GM19193 (cell line): ENCODE measurements at regions not wholly inside any gene's neighbourhood (a gene's known extent, or its start where the extent isn't known, plus 50 kb on each side); places are given as distances from the start of the nearest gene placed in this dataset.

ENCODE experiments used
- POLR2A ChIP-seq: IDR thresholded peaks from 4 replicates; pipeline ENCODE4 v1.6.1; 2011; ENCODE audit not compliant: insufficient read depth, insufficient read length; ENCODE audit errors: extremely low read depth

DNA sequence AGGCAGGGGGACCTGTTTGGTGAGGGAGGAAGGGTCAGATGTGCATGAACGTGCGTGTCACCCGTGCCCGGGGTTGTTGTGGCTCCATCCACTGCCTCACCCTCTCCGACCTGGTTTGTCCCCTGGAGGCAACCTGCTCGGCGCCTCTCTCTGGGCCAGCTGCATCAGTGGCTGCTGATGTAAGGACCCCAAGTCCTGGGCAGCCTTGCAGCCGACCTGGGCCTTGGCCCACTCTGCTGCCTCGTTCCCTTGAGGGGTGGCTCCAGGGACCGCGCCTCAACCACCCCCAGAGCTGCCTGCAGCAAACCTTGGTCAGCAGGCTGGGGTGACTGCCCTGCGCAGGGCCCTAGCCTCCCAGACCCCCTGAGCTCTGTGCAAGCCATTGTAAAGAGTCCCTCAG lies 351.7 kb downstream of the TMEM121 start:
- TF ChIP-seq POLR2A: no peak

DNA sequence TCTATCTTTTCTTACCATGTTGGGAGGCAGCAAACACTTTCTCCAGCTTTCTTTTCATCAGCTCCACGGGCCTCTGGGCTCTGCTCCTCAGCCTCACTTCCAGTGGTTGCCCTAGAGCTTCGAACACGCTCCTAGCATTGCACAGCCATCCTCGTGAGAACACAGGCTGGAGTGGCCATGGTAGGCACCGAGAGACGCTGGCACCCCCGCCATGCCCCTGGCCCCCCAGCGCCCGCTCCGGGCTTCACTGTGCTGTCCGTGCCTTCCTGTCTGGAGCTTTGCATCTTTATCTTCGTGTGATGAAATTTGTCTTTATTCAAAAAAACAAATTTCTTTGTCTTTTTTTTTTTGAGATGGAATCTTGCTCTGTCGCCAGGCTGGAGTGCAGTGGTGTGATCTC lies 352.2 kb downstream of the TMEM121 start:
- no peak for TF ChIP-seq POLR2A

DNA sequence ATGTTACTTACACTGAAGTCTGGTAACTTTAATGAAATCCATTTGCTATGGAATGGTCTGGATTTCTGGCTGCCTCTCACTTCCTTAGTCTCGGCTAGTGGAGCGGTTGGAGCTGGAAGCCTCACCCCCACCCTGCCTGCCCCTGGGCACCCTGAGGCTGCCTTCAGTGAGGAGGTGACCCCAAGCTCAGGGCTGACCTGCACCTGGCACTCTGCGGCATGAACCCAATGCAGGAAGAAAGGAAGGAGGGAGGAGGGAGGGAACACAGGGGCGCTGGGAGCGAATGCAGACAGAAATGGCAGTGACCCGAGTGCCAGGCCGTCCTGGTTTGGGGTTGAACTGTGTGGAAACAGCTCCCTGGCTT lies 353.1 kb downstream of the TMEM121 start:
- TF ChIP-seq POLR2A: no peak

DNA sequence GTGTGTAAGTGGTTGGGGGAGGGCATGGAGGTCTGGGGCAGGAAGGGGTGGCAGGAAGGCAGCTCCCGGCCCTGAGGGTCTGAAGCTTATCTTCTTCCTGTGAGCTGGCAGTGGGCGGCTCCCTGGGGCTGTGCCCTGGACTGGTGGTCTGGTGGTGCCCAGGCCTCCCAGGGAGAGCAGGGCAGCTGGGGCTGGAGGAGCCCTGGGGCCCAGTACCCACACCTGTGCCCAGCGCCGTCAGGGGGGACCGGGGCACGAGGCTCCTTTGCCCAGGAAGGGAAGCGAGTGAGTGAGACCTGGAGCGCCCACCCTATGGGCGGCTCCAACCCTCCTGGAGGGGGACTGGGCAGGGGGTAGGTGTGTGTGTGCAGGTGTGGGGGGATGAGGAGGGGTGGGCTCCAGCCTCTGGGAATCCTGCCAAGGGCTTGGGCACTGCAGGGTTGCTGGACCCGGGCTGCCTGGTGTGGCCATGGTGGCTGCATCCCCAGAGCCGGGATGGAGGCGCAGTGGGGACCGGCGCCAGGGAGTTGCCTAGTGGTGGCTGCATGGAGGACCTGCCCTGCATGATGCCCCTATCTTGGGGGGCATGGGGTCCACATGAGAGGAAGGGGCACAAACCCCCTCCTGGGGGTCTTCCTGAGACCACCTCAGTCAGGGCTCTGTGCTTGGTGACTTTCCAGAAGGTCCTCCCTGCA lies 353.6 kb downstream of the TMEM121 start:
- TF ChIP-seq POLR2A: no peak

DNA sequence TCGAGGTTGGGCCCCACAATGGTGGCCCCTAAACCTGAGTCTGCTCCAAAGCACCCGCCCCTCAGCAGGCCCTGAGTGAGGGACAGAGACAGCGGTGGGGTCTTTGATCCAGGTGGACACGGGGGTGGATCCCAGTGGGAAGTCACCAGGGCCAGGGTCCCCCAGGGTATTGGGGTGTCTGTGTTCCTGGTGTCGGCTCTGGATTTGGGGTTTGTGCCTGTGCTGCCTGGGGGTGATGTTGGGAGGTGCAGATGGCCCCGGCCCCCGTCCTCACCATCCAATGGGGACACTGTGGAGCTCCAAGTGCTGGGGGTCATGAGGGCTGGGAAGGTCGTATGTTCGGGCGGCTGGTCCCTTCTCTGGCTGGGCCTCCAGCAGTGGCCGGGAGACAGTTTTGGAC lies 354.2 kb downstream of the TMEM121 start:
- TF ChIP-seq POLR2A: no peak

GRCh38 chr14:105881021-105881930 lies 354.9 kb downstream of the TMEM121 start:
- no peak for TF ChIP-seq POLR2A

DNA sequence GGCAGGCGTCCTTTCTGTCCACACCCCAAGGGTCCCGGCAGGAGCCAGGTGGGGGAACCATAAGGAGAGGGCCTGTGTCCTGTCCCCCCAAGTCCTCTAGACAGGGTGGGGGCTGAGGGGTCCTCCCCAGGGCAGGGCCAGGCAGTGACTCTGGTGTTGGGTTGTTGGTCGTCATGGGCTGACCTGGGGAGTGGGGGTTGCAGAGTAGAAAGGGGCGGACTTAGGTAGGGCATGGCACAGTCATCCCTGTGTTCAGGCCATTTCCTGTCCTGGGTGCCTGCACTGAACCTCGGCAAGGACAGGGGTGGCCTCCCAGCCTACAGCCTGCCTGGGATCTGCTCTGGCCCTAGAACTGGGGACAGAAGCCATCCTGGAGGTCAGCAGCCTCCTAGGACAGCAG lies 356.2 kb downstream of the TMEM121 start:
- no peak for TF ChIP-seq POLR2A

DNA sequence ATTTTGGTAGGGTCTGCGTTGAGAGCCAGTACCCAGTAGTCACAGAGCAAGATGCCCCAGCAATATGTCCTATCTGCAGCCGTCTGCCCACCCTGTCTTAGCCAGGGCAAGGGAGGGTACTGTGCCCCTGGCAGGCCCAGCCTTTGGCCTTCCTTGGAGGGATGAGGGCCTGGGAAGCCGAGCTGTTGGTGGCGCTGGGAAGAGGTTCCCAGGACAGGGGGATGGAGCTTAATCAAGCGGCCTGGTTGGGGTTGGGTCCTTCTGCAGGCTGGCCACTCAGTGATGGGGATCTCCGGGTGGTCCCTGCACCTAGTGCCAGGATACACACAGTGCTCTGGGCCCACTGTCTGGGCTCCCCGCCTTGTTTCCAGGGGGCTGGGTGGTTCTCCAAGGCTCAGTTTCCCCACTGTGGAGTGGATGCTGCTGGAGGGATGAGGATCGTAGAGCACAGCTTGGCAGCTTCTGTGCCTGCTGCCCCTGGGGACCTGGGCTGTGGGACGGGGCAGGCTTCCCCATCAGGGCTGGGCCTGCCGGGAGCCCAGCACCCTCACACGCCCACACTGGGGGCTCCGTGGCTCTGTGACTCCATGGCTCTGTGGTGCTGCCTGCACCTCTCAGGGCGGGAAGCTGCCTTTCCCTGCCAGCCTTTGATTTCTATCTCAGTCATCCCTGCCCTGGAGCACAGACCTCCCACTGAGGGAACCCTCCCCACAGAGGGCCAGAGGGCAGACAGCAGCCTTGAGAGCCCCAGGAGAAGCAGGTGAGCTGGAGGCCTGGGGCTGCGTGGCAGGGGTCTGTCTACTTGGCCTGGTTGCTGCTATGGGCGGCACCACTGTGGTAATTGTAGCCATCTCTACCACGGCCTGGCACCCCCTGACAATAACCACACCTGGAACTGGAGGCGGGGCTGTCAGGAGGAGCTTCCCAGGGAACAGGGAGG lies 357.0 kb downstream of the TMEM121 start:
- TF ChIP-seq POLR2A: no peak

DNA sequence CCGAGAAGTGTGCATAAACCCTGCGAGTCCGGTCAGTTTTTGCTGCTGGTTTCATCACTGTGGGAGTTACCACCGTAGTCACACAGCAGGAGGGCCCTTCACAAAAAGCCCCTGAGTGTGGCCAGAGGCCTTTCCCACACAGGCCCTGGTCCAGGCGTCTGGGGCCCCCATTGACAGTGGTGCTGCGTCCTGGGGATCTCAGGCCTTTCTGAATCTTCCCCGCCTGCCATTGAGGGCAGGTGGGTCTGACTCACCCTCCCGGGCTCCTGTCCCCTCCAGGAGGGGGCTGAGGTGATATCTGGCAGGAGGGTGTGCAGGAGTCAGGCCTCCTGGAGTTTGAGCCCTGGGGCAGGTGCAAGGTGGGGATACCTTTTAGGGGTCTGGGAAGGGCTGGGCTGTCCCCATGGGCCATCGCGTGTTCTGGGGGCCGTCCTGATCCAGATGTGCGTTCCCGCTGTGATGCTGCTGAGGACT lies 358.5 kb downstream of the TMEM121 start:
- TF ChIP-seq POLR2A: no peak

DNA sequence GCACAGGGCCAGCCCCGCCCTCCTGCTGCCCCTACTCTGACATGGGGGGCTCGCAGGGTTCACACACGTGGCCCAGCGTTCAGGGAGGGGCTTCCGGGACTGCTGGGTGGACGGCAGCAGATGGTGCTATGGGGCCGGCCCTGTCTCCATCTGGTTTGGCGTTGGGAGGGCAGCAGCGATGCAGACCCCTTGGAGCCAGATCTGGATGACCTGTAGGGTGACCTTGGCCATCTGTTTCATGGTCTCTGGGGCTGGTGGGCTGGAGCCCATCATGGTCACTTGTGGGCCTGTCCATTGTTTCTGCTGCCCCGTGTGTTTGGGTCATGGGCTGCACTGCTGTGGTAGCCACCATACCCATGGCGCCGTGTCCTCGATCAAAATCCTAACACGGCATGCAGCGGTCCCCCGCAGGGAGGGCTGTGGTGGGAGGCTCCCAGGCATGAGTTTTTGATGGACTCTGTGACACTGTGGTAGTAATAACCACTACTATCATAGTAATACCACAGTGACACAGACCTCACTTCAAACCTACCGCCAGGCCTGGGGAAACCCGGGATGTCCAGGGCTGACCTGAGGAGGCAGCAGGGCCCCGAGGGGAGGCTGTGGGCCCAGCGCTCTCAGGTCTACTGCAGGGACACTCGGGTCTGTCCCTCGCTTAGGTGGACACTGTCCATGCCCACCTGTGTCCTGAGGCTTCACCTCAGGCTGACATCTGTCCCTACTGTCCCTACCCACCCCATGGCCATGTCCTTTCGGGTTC lies 359.4 kb downstream of the TMEM121 start:
- TF ChIP-seq POLR2A: no peak

- no peak for TF ChIP-seq POLR2A
Measured at GRCh38 chr14:105887692-105888091, 361.3 kb downstream of the TMEM121 start.

GRCh38 chr14:105888151-105888550 lies 361.8 kb downstream of the TMEM121 start:
- no peak for TF ChIP-seq POLR2A

GRCh38 chr14:105888784-105889665 lies 362.6 kb downstream of the TMEM121 start:
- TF ChIP-seq POLR2A: no peak
